ENCODE measurements at regions not wholly inside any gene's neighbourhood (a gene's known extent, or its start where the extent isn't known, plus 50 kb on each side); places are given as distances from the start of the nearest gene placed in this dataset.

GRCh38 chr16:22624038-22624799 is 113.5 kb downstream of the NPIPB5 start:
- TF ChIP-seq CTCF (IDR thresholded peaks at IDR 0.05; ENCODE audit: low read depth, low read length, missing control alignments), result no peak
- no peak overlapping the region for H3K4me3 ChIP-seq (ENCODE audit: low read depth, low read length)
- in situ Hi-C loops (cut with HindIII; ENCODE audit: low pct_ligation_motif_present, low sequenced_read_pairs), result no loop called here

GRCh38 chr16:22624800-22625533 is 114.3 kb downstream of the NPIPB5 start:
- no peak overlapping the region for H3K27ac ChIP-seq

More at GRCh38 chr16:22624038-22624799, 113.5 kb downstream of the NPIPB5 start:
- Histone ChIP-seq H3K36me3 (replicated peaks) (no peaks in the 10 kb centered on the region), H3K27ac (no peak overlapping the region), H3K27me3 (replicated peaks) (no peaks in the 10 kb centered on the region)
- no peak for DNase-seq

DNA sequence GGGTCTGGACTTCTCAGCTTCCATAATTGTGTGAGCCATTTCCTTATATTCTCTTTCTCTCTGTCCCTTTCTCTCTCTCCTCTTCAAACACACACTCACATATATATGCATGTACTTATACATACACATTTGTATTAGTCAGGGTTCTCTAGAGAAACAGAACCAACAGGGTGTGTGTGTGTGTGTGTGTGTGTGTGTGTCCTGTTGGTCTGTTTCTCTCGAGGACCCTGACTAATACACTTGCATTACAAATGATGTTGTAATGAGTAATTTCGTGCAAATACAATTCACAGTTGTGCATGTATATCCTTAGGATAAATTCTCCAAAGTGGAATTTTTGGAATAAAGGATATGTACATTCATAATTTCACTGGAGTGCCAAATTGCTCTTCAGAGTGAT is 115.3 kb downstream of the NPIPB5 start:
- no peak for TF ChIP-seq CTCF (IDR thresholded peaks at IDR 0.05; ENCODE audit: low read depth, low read length, missing control alignments)
- DNase-seq, result no peak
- H3K27ac ChIP-seq, result no peak overlapping the region
- no peaks in the 10 kb centered on the region for H3K36me3 ChIP-seq (replicated peaks)
- no peak overlapping the region for H3K4me3 ChIP-seq (ENCODE audit: low read depth, low read length)
- no peaks in the 10 kb centered on the region for H3K27me3 ChIP-seq (replicated peaks)
- in situ Hi-C loops (cut with HindIII; ENCODE audit: low pct_ligation_motif_present, low sequenced_read_pairs), result no loop called here

More at GRCh38 chr16:22624800-22625533, 114.3 kb downstream of the NPIPB5 start:
- no peak for TF ChIP-seq CTCF (IDR thresholded peaks at IDR 0.05; ENCODE audit: low read depth, low read length, missing control alignments)
- in situ Hi-C loops (cut with HindIII; ENCODE audit: low pct_ligation_motif_present, low sequenced_read_pairs), result no loop called here
- no peaks in the 10 kb centered on the region for H3K27me3 ChIP-seq (replicated peaks)
- no peak overlapping the region for H3K4me3 ChIP-seq (ENCODE audit: low read depth, low read length)
- H3K36me3 ChIP-seq (replicated peaks), result no peaks in the 10 kb centered on the region
- DNase-seq, result no peak

DNA sequence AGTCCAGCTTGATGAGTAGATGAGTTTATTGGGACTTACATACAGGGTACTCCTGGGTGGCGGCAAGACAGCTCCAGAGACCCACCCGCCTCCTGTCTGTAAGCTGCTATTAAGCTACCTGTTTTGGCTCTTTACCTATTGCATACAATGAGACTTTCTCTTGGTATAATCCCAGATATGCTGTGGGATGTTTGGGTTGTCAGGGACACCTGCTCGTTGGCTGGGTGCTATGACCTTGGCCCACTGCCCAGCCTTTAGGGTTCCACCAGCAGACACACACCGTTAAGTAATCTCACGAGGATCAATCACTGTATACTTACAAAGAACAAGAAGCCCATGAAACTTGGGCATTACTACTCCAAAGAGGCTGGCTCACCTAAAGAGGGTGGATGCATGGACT is 116.4 kb downstream of the NPIPB5 start:
- no peak for DNase-seq
- no peak overlapping the region for H3K27ac ChIP-seq
- in situ Hi-C loops (cut with HindIII; ENCODE audit: low pct_ligation_motif_present, low sequenced_read_pairs), result no loop called here
- H3K4me3 ChIP-seq (ENCODE audit: low read depth, low read length), result no peak overlapping the region
- no peaks in the 10 kb centered on the region for H3K27me3 ChIP-seq (replicated peaks)
- TF ChIP-seq CTCF (IDR thresholded peaks at IDR 0.05; ENCODE audit: low read depth, low read length, missing control alignments), result no peak
- H3K36me3 ChIP-seq (replicated peaks), result no peaks in the 10 kb centered on the region

DNA sequence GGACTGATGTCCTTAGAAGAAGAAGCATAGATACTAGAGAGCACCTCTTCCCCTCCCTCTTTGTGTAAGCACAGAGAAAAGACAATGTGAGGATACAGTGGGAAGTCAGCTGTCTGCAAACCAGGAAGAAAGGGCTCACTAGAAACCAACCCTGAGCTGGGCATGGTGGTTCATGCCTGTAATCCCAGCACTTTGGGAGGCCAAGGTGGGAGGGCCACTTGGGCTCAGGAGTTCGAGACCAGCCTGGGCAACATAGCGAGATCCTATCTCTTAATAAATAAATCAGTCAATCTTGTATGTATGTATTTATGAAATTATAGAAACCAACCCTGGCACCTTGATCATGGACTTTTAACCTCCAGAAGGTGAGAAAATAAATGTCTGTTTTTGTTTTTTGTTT is 118.3 kb downstream of the NPIPB5 start:
- Histone ChIP-seq H3K27ac (no peak overlapping the region), H3K4me3 (ENCODE audit: low read depth, low read length) (no peak overlapping the region), H3K36me3 (replicated peaks) (no peaks in the 10 kb centered on the region), H3K27me3 (replicated peaks) (no peaks in the 10 kb centered on the region)
- DNase-seq, result no peak
- in situ Hi-C loops (cut with HindIII; ENCODE audit: low pct_ligation_motif_present, low sequenced_read_pairs), result no loop called here
- TF ChIP-seq CTCF (IDR thresholded peaks at IDR 0.05; ENCODE audit: low read depth, low read length, missing control alignments), result no peak
